GM21529 (cell line): ENCODE measurements at regions not wholly inside any gene's neighbourhood (a gene's known extent, or its start where the extent isn't known, plus 50 kb on each side); places are given as distances from the start of the nearest gene placed in this dataset.
A peak's percentile ranks its signal among the peaks of the same experiment; 100 is the strongest.

Experiments used
- ATAC-seq: cut with Tn5 transposase; IDR thresholded peaks from one replicate; pipeline ENCODE4 v1.9.1; 2021; ENCODE audit not compliant: unreplicated experiment

DNA sequence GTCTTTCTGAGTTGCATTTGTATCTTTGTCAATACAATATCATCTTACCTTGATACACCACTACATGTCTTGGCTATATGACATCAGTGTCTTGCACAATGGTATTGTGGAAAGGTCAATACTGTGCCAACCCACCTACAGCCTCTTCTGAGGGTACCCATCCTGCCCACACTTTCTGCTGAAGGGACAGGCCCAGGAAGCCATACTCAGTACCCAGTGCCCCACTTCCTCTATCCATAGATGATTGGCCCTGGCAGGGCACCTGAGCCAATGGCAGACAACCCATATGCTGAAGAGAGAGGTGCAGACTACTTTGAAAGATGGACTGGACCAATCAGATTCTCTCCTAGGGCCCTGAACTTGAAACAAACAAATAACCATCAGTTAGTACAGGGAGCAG, 152.0 kb upstream of the ADO start:
- ATAC-seq: no peak

DNA sequence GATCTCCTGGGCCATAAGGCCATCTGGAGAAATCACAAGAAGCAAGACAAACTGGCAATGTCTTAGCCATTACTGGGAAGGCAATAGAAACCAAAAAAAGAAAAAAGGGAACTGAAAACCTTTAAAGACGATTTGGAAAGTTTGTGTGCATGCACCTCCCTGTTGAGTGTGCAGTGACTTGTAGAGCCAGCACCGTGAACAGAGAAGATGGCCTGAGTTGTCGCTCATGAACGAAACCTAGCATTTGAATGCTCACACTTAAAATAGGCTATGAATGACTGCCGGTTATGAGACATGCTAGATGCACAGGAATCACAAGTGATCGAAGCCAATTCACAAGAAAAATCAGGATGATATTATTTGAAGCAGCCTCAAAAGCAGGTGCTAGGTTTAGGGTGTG, 151.3 kb upstream of the ADO start:
- ATAC-seq: peak; percentile 81

DNA sequence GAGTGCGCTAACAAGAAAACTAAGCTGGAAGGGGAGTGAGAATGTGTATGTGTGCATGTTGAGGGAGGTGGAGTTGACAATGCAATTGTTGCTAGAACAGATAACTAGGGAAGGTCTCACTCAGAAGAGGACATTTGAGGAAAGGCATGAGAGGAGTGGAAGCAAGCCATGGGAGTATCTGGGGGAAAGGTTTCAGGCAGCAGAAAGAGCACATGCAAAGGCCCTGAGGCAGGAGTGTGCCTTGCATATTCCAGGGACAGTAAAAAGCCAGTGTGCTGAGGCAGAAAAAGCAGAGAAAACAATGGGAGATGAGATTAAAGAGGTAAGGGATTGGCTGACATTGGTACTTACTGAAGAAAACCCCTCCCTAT, 149.6 kb upstream of the ADO start:
- ATAC-seq: no peak

DNA sequence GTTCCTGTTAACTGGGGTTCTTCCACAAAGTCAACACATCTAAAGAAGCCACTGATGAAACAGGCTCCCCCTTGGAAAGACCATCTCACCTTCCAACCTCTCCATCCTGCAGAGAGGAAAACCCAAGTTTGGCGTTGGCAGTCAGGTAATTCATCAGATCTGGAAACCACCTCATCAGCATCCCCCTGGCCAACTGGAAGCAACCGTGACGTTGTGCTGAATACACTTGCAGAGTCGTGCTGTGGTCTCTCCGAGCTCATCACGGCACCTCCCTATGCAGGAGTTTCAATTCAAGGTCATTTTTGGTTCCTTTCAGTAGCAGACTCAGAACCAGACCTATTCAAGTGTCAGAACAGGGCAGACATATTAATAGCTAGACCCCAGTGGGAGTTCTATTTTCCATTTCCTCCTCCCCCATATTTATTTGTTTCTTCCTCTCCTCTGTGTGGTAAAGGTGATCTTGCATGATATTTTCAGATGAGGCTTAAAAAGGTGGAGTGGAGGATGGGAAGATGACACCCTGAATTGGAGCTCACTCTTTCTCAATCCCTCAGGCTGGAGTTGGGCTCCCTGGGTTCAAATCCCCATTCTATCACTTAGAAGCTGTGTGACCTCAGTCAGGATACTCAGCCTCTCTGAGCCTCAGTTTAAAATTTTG, 149.1 kb upstream of the ADO start:
- ATAC-seq: peak; percentile 80

DNA sequence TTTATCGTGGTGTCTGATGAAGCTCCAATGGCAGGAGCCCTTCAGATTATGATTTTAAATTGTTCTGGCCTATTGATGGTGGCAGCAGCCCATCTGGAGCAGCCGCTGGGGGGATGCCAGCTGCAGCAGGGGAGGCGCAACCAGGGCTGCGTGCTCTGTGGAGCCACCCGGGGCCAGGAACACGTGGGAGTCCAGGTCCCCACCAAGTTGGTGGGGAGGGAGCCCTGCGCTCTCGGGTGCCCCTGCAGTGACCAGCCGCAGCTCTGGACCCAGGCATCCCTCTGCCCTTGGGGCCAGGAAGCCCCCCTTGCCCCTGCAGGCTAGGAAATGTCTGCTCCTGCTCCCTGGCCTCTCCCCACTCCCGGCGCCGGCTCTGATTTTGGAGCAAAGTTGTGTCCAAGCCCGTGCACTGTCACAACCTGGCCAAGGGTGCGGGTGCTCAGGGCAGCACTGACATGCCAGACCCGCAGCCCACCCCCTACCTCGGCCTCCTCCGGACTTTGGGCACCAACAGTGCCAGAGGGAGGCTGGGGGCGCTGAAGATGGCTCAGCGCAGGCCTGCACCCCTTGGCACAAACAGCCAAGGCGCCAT, 147.2 kb upstream of the ADO start:
- no peak for ATAC-seq

DNA sequence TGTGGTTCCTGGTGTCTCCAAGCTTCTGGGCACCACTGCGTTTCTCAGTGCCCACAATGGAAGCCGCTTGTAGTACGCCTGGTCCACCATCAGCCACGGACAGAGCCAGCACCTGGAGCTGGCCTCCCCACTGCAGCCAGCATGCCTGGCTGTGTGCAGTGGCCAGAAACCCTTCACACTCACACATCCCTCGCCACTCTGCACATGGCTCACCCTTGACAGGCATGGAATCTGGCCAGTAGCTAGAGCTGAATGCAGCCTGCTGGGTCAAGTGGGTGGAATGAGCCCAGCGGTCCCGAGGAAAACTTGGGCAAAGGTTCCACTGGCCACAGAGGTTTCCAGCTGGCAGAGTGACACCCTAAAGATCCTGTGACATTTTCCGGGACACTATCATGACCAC, 146.0 kb upstream of the ADO start:
- ATAC-seq: no peak

DNA sequence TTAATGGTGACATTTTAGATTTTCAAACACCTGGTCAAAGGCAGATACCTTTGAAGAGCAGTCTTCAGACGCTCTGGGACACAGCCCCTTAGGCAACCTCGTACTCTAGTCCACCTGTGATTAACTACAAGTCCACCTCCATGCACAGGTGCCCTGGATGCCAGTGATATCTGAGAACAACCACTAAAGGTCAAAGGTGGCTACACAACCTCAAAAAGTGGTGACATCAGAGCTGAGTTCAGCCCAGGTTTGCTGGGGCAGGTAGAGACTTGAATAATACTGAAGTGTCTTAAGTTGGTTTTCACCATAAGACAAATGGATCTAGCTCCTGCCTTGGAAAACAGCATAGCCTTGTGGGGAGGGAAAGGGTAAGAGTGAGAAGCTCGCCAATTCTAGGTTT, 143.4 kb upstream of the ADO start:
- ATAC-seq: no peak

DNA sequence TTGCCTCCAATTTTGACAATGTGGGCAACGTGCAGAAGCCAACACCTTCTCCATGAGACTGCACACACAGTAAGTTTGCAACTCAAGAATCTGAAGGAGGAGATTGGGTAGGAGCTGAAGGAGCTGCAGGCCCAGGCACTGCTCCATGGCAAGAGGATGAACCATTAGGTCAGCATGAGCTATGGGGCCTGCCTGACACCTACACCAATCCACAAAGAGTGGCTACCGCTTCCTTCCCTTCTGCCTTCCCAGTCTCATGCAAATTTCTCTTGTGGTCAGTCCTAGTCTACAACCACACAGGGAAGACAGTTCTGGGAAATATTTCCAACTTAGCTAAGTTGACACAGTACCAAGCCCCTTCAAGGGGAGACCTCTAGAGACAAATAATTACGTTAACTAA, 142.0 kb upstream of the ADO start:
- no peak for ATAC-seq

DNA sequence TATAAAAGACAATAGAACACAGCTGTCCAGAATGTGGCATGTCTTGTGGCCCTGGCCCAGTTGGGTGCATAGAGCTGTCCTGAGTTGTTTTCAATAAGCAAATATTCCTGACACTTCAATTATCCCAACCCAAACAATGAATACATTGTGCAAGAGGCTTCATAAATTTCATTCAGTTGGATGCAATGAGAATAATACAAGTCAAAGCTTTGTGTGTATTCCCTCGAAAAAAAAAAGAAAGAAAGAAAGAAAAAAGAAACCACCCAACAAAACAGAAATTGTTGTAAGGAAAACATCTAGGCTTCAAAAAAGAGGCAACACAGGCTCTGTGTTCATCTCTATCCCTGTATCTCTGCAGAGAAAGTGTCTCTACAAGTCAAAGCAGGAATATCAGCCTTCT, 138.7 kb upstream of the ADO start:
- no peak for ATAC-seq

DNA sequence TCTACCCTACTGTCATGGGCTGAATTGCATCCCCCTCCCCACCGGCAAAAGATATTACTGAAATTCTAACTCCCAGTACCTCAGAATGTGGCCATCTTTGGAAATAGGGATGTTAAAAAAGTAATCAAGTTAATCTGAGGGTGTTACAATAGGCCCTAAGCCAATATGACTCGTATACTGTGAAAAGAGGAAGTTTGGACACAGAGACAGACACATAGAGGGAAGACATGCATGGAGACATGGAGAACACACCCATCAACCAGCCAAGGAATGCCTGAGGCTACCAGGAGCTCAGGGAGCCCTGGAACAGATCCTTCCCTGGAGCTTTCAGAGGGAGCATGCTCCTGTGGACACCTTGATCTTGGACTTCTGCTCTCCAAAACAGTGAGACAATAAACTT, 138.2 kb upstream of the ADO start:
- no peak for ATAC-seq

DNA sequence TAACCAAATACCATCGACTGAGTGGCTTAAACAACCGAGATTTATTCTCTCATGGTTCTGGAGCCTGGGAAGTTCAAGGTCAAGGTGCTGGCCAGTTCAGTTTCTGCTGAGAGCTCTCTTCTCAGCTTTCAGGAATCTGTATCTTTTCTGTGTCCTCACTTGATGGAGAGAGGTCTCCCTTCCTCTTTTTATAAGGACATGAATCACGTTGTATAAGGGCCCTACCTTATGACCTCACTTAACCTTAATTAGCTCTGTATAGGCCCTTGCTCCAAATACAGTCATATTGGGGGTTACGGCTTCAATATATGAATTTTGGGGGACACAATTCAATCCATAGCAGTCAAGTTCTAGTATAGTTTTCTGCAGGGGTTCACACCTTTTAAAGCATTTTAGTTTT, 135.2 kb upstream of the ADO start:
- ATAC-seq: no peak

DNA sequence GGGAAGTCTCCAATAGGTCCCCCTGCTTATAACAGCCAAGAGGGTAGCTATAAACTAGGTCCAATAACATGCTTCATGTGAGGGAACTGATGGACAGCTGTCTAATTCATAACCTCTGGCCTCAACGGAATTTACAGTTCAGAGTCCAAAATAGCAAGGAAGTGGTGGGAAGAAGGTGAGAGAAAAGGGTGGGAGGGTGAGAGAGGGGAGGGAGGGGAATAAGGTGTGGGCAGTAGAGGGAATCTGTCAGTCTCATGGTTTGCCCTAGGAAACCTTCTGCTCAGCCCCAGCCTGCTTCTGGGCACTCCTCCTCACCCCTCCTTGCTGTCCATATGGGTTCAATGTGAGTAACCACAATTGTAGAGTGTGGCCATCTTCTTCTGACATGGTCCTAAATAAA, 133.4 kb upstream of the ADO start:
- peak; percentile 52 for ATAC-seq

DNA sequence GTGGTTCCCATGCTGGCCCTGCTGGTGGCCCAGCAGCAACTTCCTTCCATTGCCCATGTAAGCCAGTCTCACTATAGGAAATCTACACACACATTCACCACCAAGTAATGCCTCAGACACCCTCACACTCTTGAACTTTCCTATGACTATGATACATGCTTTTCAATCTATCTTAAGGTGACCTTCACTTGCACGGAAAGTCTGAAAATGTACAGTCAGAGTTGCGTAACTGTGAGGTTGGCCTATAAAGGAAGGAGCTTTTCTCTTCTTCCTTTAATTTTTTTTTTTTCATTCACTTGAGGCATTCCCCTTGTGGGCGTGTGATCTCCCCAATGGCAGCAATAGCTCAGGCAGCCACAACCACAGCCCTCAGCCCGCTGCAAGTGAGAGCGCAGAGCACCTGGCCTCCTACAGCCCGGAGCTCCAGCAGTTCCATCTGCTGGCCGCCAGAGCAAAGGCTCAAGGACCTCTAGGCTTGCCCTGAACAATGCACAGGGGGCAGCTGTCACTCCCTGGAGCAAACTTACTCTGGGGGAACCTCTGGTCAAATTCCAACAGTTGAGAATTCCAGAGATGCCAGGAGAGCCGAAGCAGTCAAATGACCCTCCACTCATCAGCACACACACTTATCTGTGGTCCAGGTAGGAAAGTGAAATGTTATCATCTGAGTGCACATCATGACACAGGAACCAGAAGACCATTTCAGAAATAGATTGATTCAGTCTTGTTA, 123.1 kb upstream of the ADO start:
- ATAC-seq: peak; percentile 95

DNA sequence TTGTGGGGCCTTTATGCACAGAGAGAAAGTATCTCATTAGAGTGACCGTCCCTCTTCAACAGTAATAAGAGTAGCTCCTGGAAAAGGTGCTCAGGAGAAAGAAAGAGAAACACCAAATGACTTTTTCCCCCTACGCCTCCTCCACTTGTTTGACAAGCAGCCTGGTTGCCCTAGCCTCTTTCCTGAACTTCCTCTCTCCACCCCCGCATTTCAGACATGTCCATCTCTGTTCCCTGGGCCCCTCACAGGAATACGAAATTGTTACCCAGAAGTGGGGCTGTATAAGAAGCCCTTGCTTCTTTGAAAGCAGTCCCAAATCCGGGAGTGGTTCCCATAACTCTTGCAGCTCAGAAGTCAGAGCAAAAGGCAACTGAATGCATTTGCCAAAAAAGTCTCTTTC, 119.6 kb upstream of the ADO start:
- no peak for ATAC-seq

DNA sequence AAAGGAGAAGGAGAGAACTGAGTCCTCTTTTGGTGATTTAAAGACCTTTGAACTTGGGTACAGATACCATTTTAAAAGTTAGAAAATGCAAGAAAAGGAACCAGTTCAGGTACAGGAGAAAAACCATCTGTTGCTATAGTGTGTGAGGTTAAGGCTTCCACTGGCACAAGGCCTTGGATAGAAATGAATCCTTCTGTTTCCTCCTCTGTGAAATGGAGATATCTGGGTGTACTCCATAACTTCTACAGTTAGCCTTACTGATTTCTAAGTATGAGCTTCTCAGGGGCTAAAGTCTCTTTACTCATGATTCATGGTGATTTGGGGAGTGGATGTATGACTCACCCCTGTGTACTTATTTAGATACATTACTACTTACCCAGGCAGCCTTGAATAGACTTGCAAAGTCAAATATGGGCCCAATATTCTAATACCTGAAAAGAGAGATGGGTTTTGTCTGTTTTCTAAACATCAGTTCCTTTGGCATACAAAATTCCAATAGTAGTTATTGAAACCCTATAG, 117.2 kb upstream of the ADO start:
- no peak for ATAC-seq

DNA sequence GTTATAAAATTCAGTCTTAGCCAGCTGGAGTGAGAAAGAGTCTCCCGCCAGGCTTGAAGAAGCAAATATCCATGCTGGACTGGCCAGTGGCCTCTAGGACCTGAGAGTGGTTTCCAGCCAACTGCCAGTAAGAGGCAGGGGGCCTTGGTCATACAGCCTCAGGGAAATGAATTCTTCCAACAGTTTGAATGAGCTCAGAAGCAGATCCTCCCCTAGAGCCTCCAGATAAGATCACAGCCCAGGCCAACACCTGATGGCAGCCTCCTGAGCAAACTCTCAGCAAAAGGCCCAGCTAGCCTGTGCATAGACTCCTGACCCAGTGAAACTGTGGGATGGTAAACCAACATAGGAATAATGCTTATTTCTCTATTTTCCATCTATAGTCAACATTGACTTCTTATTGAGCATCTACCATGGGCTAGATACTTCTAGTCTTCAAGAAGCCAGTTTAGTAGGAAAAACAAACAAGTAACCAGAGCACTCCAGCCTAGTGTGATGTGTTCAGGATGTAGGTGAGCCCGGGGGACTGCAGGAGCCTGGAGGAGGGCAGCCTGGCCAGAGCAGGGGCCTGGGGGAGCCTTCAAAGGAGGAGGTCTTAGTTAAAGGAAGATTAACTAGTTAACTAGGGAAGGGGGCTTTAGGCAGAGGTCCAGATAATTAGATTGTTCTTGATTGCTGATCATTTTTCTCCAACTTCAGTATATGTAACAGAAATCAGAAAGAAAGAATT, 115.4 kb upstream of the ADO start:
- ATAC-seq: no peak

DNA sequence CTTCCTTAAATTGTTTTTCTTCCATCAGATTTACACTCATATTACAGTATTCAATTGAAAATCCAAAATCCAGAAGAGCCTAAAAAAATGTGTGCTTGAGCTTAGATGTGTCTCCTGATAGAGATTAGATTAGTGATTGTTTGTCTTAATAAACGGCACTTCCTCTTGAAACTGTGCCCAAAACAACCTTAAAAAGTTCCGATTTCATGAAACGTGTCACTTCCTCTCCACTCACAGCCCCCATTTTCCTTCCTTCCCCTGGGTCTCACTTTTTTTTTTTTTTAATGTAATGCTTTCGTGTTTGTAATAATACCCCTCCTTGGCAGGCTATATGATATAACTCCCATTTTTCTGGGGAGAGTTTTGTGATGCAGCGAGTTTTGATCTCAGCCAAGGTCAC, 114.8 kb upstream of the ADO start:
- ATAC-seq: no peak

DNA sequence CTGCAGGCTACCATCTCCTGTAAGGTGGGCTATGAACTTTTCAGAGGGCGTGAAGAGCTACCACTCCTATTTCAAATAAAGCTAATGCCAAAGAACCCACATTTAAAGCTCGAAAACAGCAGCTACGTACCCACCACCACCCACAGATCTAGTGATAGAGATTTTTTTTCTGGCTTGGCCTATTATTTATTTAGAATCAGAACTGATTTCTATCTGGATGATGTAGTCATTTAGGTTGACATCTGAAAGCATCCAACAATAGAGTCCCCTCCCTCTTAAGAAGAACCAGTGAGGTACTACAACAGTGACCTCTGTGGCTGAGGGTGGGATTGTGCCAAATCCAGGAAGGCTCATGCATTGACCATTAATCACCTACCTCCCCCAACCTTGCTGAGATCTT, 113.8 kb upstream of the ADO start:
- ATAC-seq: no peak

DNA sequence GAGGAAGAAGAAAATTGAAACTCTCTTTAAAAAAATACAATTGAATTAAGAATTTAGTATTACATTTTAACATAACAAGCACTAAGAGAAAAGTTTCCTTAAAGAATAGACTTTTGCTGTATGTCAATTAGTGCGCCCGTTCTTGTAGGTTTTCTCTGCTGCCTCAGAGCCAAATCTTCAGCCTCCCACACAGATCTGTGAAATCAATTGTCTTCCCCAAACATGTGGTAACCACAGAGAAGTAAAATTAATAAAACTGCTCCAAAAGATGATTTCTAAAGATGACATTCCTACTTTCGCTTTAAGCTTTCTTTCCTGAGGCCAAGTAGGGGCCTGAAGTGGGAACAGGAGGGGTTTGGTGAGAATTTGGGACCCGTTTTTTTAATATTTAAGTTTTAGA, 113.2 kb upstream of the ADO start:
- ATAC-seq: no peak

DNA sequence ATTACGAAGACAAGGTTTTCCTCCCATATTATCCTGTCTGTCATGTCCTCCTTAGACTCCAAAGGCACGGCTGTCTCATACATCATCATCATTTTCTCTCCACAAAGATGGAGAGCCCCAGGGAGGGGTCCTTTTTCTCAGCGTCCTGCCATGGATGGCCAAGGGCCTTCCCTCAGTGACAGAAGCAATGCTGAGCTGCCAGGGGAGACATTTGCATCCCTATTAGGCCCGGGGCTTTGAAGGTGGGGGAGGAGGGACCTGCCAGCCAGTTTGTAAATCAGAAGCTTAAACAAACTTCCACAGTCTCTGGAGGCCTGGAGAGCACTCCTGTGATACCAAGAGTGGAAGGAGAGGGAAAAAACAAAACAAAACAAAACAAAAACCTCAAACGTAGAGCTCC, 112.4 kb upstream of the ADO start:
- no peak for ATAC-seq

DNA sequence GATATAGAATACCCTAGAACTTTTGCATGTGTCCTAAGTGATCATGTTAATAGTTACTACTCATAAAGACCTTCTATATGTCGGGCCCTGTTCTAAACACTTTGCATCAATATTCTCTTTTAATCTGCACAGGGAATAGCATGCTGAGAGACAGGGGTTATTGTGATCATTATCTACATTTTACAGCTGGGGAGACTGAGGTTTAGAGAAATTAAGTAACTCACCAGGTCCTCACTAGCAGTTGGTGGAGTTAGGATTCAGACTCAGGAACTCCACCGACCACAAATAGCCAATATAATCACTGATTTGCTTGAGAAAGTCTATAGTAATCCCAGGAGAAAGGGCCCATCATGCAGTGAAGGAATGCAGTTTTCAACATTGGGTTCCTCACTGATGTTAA, 111.2 kb upstream of the ADO start:
- ATAC-seq: no peak
